ENCODE measurements at regions not wholly inside any gene's neighbourhood (a gene's known extent, or its start where the extent isn't known, plus 50 kb on each side); places are given as distances from the start of the nearest gene placed in this dataset.

DNA sequence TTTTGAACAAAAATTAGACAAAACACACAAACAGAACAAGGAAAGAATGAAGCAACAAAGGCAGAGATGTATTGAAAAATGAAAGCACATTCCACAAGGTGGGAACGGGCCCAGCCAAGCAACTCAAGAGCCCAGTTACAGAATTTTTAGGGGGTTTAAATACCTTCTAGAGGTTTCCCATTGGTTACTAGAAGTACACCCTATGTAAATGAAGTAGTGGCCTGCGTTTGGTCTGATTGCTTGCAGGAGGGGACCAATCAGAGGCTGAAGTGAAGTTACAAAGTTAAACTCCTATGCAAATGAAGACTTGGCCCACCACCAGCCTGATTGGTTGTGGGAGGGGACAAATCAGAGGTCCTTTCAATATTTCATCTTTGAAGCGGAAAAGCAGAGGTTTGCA lies 593.7 kb upstream of the MMS22L start:
- no peak overlapping the region for H3K4me3 ChIP-seq (ENCODE audit: insufficient read depth, low read depth, low read length)
- H3K9me3 ChIP-seq (ENCODE audit: insufficient read depth, low read depth, low read length) = no peaks in the 10 kb centered on the region
- H3K9ac ChIP-seq (ENCODE audit: low read length) = no peak overlapping the region
- no peaks in the 10 kb centered on the region for H3K36me3 ChIP-seq (ENCODE audit: insufficient read depth, low read length)
- no peak for DNase-seq (ENCODE audit: low read depth)
- H3K4me1 ChIP-seq (ENCODE audit: insufficient read depth, low read length) = no peaks in the 10 kb centered on the region
- no peak overlapping the region for H3K4me3 Mint-ChIP-seq (ENCODE audit: unreplicated experiment)
- TF ChIP-seq CTCF (IDR thresholded peaks at IDR 0.05; ENCODE audit: insufficient read depth, low read depth, low read length) = no peak
- TF ChIP-seq EZH2 (IDR thresholded peaks at IDR 0.05; ENCODE audit: insufficient read depth, low read length) = no peak
- no peaks in the 10 kb centered on the region for H3K27me3 Mint-ChIP-seq (ENCODE audit: low read depth, unreplicated experiment)
- no peaks in the 10 kb centered on the region for H3K4me1 Mint-ChIP-seq (ENCODE audit: low read depth, unreplicated experiment)
- no peaks in the 10 kb centered on the region for H3K79me2 ChIP-seq (ENCODE audit: insufficient read depth, low read length)
- H3K27ac Mint-ChIP-seq (ENCODE audit: unreplicated experiment) = no peak overlapping the region
- no peaks in the 10 kb centered on the region for H3K27me3 ChIP-seq (ENCODE audit: insufficient read depth, low read length)
- no peak overlapping the region for H3K4me2 ChIP-seq (ENCODE audit: low read length)
- no peak overlapping the region for H2AFZ ChIP-seq (ENCODE audit: low read depth, low read length)
- H3K27ac ChIP-seq (ENCODE audit: low read depth, low read length) = no peak overlapping the region
- H3K9me3 Mint-ChIP-seq (ENCODE audit: unreplicated experiment) = no peaks in the 10 kb centered on the region
- H4K20me1 ChIP-seq (ENCODE audit: insufficient read depth, low read length) = no peaks in the 10 kb centered on the region
- no peaks in the 10 kb centered on the region for H3K36me3 Mint-ChIP-seq (ENCODE audit: low read depth, unreplicated experiment)
- FAIRE-seq = no peak

- H3K9ac ChIP-seq (ENCODE audit: low read length) = no peak overlapping the region
- no peak for TF ChIP-seq CTCF (IDR thresholded peaks at IDR 0.05; ENCODE audit: insufficient read depth, low read depth, low read length)
- no peak for TF ChIP-seq EZH2 (IDR thresholded peaks at IDR 0.05; ENCODE audit: insufficient read depth, low read length)
- Mint-ChIP-seq H3K4me1 (ENCODE audit: low read depth, unreplicated experiment) (no peaks in the 10 kb centered on the region), H3K4me3 (ENCODE audit: unreplicated experiment) (no peak overlapping the region), H3K27me3 (ENCODE audit: low read depth, unreplicated experiment) (no peaks in the 10 kb centered on the region), H3K9me3 (ENCODE audit: unreplicated experiment) (no peaks in the 10 kb centered on the region), H3K27ac (ENCODE audit: unreplicated experiment) (no peak overlapping the region), H3K36me3 (ENCODE audit: low read depth, unreplicated experiment) (no peaks in the 10 kb centered on the region)
- H2AFZ ChIP-seq (ENCODE audit: low read depth, low read length) = no peak overlapping the region
- H3K4me3 ChIP-seq (ENCODE audit: insufficient read depth, low read depth, low read length) = no peak overlapping the region
- H3K4me2 ChIP-seq (ENCODE audit: low read length) = no peak overlapping the region
- no peaks in the 10 kb centered on the region for H3K27me3 ChIP-seq (ENCODE audit: insufficient read depth, low read length)
- no peaks in the 10 kb centered on the region for H3K4me1 ChIP-seq (ENCODE audit: insufficient read depth, low read length)
- H4K20me1 ChIP-seq (ENCODE audit: insufficient read depth, low read length) = no peaks in the 10 kb centered on the region
- no peak overlapping the region for H3K27ac ChIP-seq (ENCODE audit: low read depth, low read length)
- FAIRE-seq (no peak), DNase-seq (ENCODE audit: low read depth) (no peak)
- H3K9me3 ChIP-seq (ENCODE audit: insufficient read depth, low read depth, low read length) = no peaks in the 10 kb centered on the region
- no peaks in the 10 kb centered on the region for H3K79me2 ChIP-seq (ENCODE audit: insufficient read depth, low read length)
- H3K36me3 ChIP-seq (ENCODE audit: insufficient read depth, low read length) = no peaks in the 10 kb centered on the region
These were observed 599.7 kb upstream of the MMS22L start for GRCh38 chr6:97882755-97883154.

GRCh38 chr6:97885325-97885724 lies 602.3 kb upstream of the MMS22L start:
- Histone ChIP-seq H2AFZ (ENCODE audit: low read depth, low read length) (no peak overlapping the region), H3K79me2 (ENCODE audit: insufficient read depth, low read length) (no peaks in the 10 kb centered on the region), H3K9ac (ENCODE audit: low read length) (no peak overlapping the region), H3K27me3 (ENCODE audit: insufficient read depth, low read length) (no peaks in the 10 kb centered on the region), H3K9me3 (ENCODE audit: insufficient read depth, low read depth, low read length) (no peaks in the 10 kb centered on the region), H3K36me3 (ENCODE audit: insufficient read depth, low read length) (no peaks in the 10 kb centered on the region), H3K27ac (ENCODE audit: low read depth, low read length) (no peak overlapping the region), H3K4me2 (ENCODE audit: low read length) (no peak overlapping the region), H3K4me3 (ENCODE audit: insufficient read depth, low read depth, low read length) (no peak overlapping the region), H3K4me1 (ENCODE audit: insufficient read depth, low read length) (no peaks in the 10 kb centered on the region), H4K20me1 (ENCODE audit: insufficient read depth, low read length) (no peaks in the 10 kb centered on the region)
- Mint-ChIP-seq H3K27ac (ENCODE audit: unreplicated experiment) (no peak overlapping the region), H3K4me1 (ENCODE audit: low read depth, unreplicated experiment) (no peaks in the 10 kb centered on the region), H3K4me3 (ENCODE audit: unreplicated experiment) (no peak overlapping the region), H3K36me3 (ENCODE audit: low read depth, unreplicated experiment) (no peaks in the 10 kb centered on the region), H3K27me3 (ENCODE audit: low read depth, unreplicated experiment) (no peaks in the 10 kb centered on the region), H3K9me3 (ENCODE audit: unreplicated experiment) (no peaks in the 10 kb centered on the region)
- FAIRE-seq (no peak), DNase-seq (ENCODE audit: low read depth) (no peak)
- TF ChIP-seq CTCF (IDR thresholded peaks at IDR 0.05; ENCODE audit: insufficient read depth, low read depth, low read length) = no peak
- TF ChIP-seq EZH2 (IDR thresholded peaks at IDR 0.05; ENCODE audit: insufficient read depth, low read length) = no peak
